GM23338 (cell line): ENCODE measurements at regions not wholly inside any gene's neighbourhood (a gene's known extent, or its start where the extent isn't known, plus 50 kb on each side); places are given as distances from the start of the nearest gene placed in this dataset.
A peak's percentile ranks its signal among the peaks of the same experiment; 100 is the strongest.
"Not testable (repeated sequence)": the region's sequence is repeated elsewhere in the genome, so short reads cannot be mapped to it uniquely, and the experiment has no call there.

Source experiments
- ATAC-seq: fragments of 200-7000 bp; cut with Tn5 transposase; 3 replicates; pipeline ENCODE4 v1.9.1; 2020
- DNase-seq: peaks from one replicate; pipeline ENCODE4 v3.0.0-alpha.2; 2015; ENCODE audit warnings: low spot score
- H2AFZ ChIP-seq: fragments of 200-600 bp; sonication (generic); 2 replicates; pipeline ENCODE4 v1.8.0; 2016; ENCODE audit warnings: antibody characterized with exemption, mild to moderate bottlenecking, moderate library complexity
- H3F3A ChIP-seq: fragments of 200-600 bp; sonication (generic); replicated peaks from 2 replicates; pipeline ENCODE4 v1.8.0; 2017; ENCODE audit warnings: antibody characterized with exemption, mixed run types, low read depth
- H3K27ac ChIP-seq: fragments of 200-600 bp; sonication (generic); 2 replicates; pipeline ENCODE4 v1.6.1; 2016; ENCODE audit warnings: low read depth
- H3K27me3 ChIP-seq: fragments of 200-600 bp; sonication (generic); 2 replicates; pipeline ENCODE4 v1.8.0; 2016; ENCODE audit warnings: mild to moderate bottlenecking, mixed run types, moderate library complexity; ENCODE audit not compliant: insufficient read depth
- H3K36me3 ChIP-seq: fragments of 200-600 bp; sonication (generic); 2 replicates; pipeline ENCODE4 v1.8.0; 2016; ENCODE audit warnings: mild to moderate bottlenecking; ENCODE audit not compliant: insufficient read depth
- H3K4me1 ChIP-seq: fragments of 200-600 bp; sonication (generic); 2 replicates; pipeline ENCODE4 v1.8.0; 2016; ENCODE audit warnings: mild to moderate bottlenecking, moderate library complexity; ENCODE audit not compliant: insufficient read depth
- H3K4me2 ChIP-seq: fragments of 200-600 bp; sonication (generic); 2 replicates; pipeline ENCODE4 v1.7.1; 2017; ENCODE audit warnings: mixed run types
- H3K4me3 ChIP-seq: fragments of 200-600 bp; sonication (generic); 2 replicates; pipeline ENCODE4 v1.6.1; 2016; ENCODE audit warnings: mixed run types
- H3K79me2 ChIP-seq: fragments of 200-600 bp; sonication (generic); replicated peaks from 2 replicates; pipeline ENCODE4 v1.8.0; 2017; ENCODE audit warnings: mild to moderate bottlenecking; ENCODE audit not compliant: insufficient read depth
- H3K9me2 ChIP-seq: fragments of 200-600 bp; sonication (generic); 2 replicates; pipeline ENCODE4 v1.8.0; 2017; ENCODE audit not compliant: insufficient read depth
- H4K20me1 ChIP-seq: fragments of 200-600 bp; sonication (generic); replicated peaks from 2 replicates; pipeline ENCODE4 v1.8.0; 2017; ENCODE audit warnings: mild to moderate bottlenecking; ENCODE audit not compliant: insufficient read depth
- H3K27ac Mint-ChIP-seq: 2 replicates; pipeline ENCODE4 v1.8.0; 2020; ENCODE audit warnings: inconsistent platforms, mild to moderate bottlenecking, moderate library complexity, mixed read lengths
- H3K27me3 Mint-ChIP-seq: 3 replicates; pipeline ENCODE4 v1.8.0; 2022; ENCODE audit warnings: low read depth, mild to moderate bottlenecking, moderate library complexity, mixed read lengths, inconsistent platforms; ENCODE audit not compliant: insufficient read depth, poor library complexity
- H3K36me3 Mint-ChIP-seq: 3 replicates; pipeline ENCODE4 v1.8.0; 2021; ENCODE audit warnings: low read depth, mild to moderate bottlenecking, inconsistent platforms, moderate library complexity, mixed read lengths
- H3K4me1 Mint-ChIP-seq: 3 replicates; pipeline ENCODE4 v1.8.0; 2020; ENCODE audit warnings: mild to moderate bottlenecking, inconsistent platforms, mixed read lengths
- H3K4me3 Mint-ChIP-seq: 3 replicates; pipeline ENCODE4 v1.8.0; 2021; ENCODE audit warnings: moderate library complexity, mild to moderate bottlenecking, inconsistent platforms, mixed read lengths
- H3K9me3 Mint-ChIP-seq: 3 replicates; pipeline ENCODE4 v1.8.0; 2020; ENCODE audit warnings: moderate library complexity, mild to moderate bottlenecking, inconsistent platforms, mixed read lengths
- CREB1 ChIP-seq: fragments of 250-450 bp; sonication (Bioruptor Pico); IDR thresholded peaks from 2 replicates; pipeline ENCODE4 v1.5.0; 2020; ENCODE audit warnings: low read depth, mild to moderate bottlenecking, moderate library complexity
- CTCF ChIP-seq, 2 experiments: fragments of 200-600 bp in 1 of 2; sonication (generic) in 1 of 2; conservative IDR thresholded peaks; 2 replicates each; pipeline versions ENCODE4 v1.5.1 to v1.6.1; 2016 to 2017; ENCODE audit warnings: antibody characterized with exemption in 2 of 2, low read depth in 2 of 2, mild to moderate bottlenecking in 2 of 2, moderate library complexity in 1 of 2
- ETS1 ChIP-seq: IDR thresholded peaks from 2 replicates; pipeline ENCODE4 v1.6.1; 2016; ENCODE audit warnings: antibody characterized with exemption
- EZH2 ChIP-seq: fragments of 200-600 bp; sonication (generic); IDR thresholded peaks from one replicate; pipeline ENCODE4 v1.8.0; 2017; ENCODE audit warnings: antibody characterized with exemption, mild to moderate bottlenecking, low read depth; ENCODE audit not compliant: unreplicated experiment
- EZH2phosphoT487 ChIP-seq: fragments of 200-600 bp; sonication (generic); IDR thresholded peaks from one replicate; pipeline ENCODE4 v1.8.1; 2018; ENCODE audit warnings: antibody characterized with exemption; ENCODE audit not compliant: unreplicated experiment
- JUNB ChIP-seq: IDR thresholded peaks from one replicate; pipeline ENCODE4 v1.6.1; 2016; ENCODE audit warnings: antibody characterized with exemption; ENCODE audit not compliant: unreplicated experiment
- NANOG ChIP-seq: IDR thresholded peaks from 2 replicates; pipeline ENCODE4 v1.6.1; 2016; ENCODE audit warnings: antibody characterized with exemption, borderline replicate concordance
- STAT1 ChIP-seq: IDR thresholded peaks from one replicate; pipeline ENCODE4 v1.6.1; 2016; ENCODE audit warnings: antibody characterized with exemption; ENCODE audit not compliant: unreplicated experiment
- ZNF114 ChIP-seq: fragments of 250-450 bp; sonication (Bioruptor Pico); IDR thresholded peaks from 2 replicates; pipeline ENCODE4 v1.5.0; 2020; ENCODE audit warnings: mild to moderate bottlenecking, moderate library complexity
- ZNF331 ChIP-seq: fragments of 250-450 bp; sonication (Bioruptor Pico); IDR thresholded peaks from 2 replicates; pipeline ENCODE4 v1.5.0; 2020; ENCODE audit warnings: low read depth, mild to moderate bottlenecking, moderate library complexity

GRCh38 chr2:113342650-113343049, 63.9 kb upstream of the PAX8 start (continued):
- TF ChIP-seq CTCF (conservative IDR thresholded peaks at IDR 0.05; ENCODE audit: low read depth in 2 of 2) (no peak), NANOG (no peak), EZH2phosphoT487 (no peak)

- not testable (repeated sequence) for DNase-seq, H3K4me2 ChIP-seq, H3K4me1 Mint-ChIP-seq, H3K27me3 Mint-ChIP-seq, H3F3A ChIP-seq, H3K4me1 ChIP-seq, H2AFZ ChIP-seq, ATAC-seq, H3K27ac Mint-ChIP-seq, H3K4me3 ChIP-seq, H3K4me3 Mint-ChIP-seq, H3K36me3 ChIP-seq, H3K79me2 ChIP-seq, H3K9me2 ChIP-seq, H4K20me1 ChIP-seq, H3K27me3 ChIP-seq, H3K36me3 Mint-ChIP-seq, H3K27ac ChIP-seq, H3K9me3 Mint-ChIP-seq
Observed at GRCh38 chr2:113341870-113342253, 63.1 kb upstream of the PAX8 start.

DNA sequence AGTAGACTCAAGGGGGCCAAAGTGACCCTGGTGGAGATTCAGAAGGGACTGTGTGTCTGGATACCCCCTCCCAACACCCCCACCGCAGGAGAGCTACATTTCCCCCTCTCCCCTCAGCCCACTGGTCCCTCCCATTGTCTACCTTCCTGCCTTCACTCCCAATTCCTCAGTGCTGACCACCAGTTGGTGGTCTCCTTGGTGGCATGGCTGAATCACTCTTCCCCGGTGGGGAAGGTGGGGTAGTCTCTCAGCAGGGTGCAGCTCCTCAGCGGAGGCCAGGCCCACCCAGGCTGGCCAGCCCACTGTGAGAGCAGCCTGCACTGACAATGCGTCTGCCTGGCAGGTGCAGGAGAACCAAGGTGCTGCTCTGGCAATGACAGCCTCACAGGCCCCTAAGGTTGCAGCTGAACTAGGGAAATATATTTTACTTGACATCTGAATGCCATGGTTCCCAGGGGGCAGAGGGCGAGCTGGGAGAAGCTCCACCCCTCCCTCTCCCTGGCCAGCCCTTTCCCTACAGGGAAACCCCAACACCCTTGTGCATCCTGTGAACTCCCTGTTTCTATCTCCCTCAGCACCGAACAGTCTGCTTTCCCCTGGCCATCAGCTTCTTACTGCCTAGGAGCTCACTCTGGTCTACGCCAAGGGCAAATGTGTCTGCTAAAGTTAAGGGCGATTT, 62.6 kb upstream of the PAX8 start:
- Histone ChIP-seq H3F3A (no peaks in the 10 kb centered on the region), H2AFZ (no peak overlapping the region), H3K9me2 (no peaks in the 10 kb centered on the region), H3K36me3 (no peaks in the 10 kb centered on the region), H4K20me1 (no peaks in the 10 kb centered on the region), H3K4me2 (no peak overlapping the region), H3K27ac (no peak overlapping the region), H3K4me1 (no peaks in the 10 kb centered on the region), H3K79me2 (no peaks in the 10 kb centered on the region), H3K4me3 (no peak overlapping the region), H3K27me3 (no peaks in the 10 kb centered on the region)
- H3K27ac Mint-ChIP-seq, result no peak overlapping the region
- no peak overlapping the region for H3K4me3 Mint-ChIP-seq
- no peaks in the 10 kb centered on the region; the same call in 2 of the 3 replicates for H3K4me1 Mint-ChIP-seq
- DNase-seq (no peak), ATAC-seq (peak; percentile 49)
- no peaks in the 10 kb centered on the region for H3K9me3 Mint-ChIP-seq
- H3K27me3 Mint-ChIP-seq, result no peaks in the 10 kb centered on the region
- H3K36me3 Mint-ChIP-seq, result no peaks in the 10 kb centered on the region
- TF ChIP-seq NANOG, result no peak
- no peak for TF ChIP-seq EZH2
- TF ChIP-seq JUNB, result no peak
- TF ChIP-seq CTCF (conservative IDR thresholded peaks at IDR 0.05; ENCODE audit: low read depth in 2 of 2), result no peak
- no peak for TF ChIP-seq ZNF331
- TF ChIP-seq ZNF114 (CRISPR knock-in tag), result no peak
- no peak for TF ChIP-seq ETS1
- no peak for TF ChIP-seq STAT1
- no peak for TF ChIP-seq CREB1
